ENCODE measurements at regions not wholly inside any gene's neighbourhood (a gene's known extent, or its start where the extent isn't known, plus 50 kb on each side); places are given as distances from the start of the nearest gene placed in this dataset.

DNA sequence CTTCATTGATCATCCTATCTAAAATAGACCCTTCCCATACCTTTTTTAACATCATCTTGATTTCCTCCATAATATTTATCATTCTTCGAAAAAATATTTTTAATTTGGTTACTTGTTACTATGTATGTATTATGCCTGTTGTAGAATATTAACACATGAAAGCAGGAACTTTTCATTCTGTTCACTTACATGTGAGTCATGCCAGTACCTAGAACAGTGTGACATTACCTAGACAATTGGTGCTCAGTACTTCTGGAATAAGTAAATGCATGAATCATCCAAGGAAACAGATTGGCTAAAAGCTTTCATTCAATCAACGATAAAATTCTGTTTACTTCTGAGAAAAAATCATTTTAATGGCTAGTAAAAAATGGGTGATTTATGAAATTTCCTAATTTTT lies 76.4 kb downstream of the CXXC4 start:
- Histone ChIP-seq H3K9ac (ENCODE audit: low read length) (no peak overlapping the region), H3K9me3 (ENCODE audit: control insufficient read depth, low read length) (no peaks in the 10 kb centered on the region), H3K27me3 (replicated peaks; ENCODE audit: control insufficient read depth, insufficient read depth, low read length) (no peaks in the 10 kb centered on the region), H3K4me3 (ENCODE audit: low read length) (no peak overlapping the region), H3K36me3 (ENCODE audit: control insufficient read depth, insufficient read depth, low read length, severe bottlenecking) (no peaks in the 10 kb centered on the region), H3K4me1 (ENCODE audit: control insufficient read depth, insufficient read depth, low read length) (no peaks in the 10 kb centered on the region)
- DNase-seq (ENCODE audit: low read depth), result no peak

DNA sequence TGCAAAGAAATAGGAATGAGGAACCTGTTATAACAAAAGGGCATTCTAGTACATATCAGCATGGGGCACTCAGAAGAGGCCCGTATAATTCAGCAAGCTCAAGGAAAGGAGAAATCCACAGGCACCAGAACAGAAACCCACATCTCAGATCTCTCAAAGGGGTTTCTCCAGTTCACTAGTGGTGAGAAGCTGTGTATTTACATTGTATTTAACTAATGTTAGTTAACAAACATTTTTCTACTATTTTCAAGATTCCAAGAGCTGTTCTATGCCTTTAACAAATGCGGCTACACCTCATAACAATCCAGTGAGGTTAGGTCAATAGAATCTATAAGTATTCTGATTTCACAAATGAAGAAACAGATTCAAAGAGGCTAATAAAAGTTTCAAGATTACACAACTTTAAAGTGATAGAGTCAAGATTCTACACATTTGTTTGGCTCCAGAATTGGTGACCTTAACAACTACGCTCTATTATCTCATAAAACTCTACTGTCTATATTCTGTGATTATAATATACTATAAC lies 77.3 kb downstream of the CXXC4 start:
- Histone ChIP-seq H3K4me1 (ENCODE audit: control insufficient read depth, insufficient read depth, low read length) (no peaks in the 10 kb centered on the region), H3K9ac (ENCODE audit: low read length) (no peak overlapping the region), H3K4me3 (ENCODE audit: low read length) (no peak overlapping the region), H3K27me3 (replicated peaks; ENCODE audit: control insufficient read depth, insufficient read depth, low read length) (no peaks in the 10 kb centered on the region), H3K9me3 (ENCODE audit: control insufficient read depth, low read length) (no peaks in the 10 kb centered on the region), H3K36me3 (ENCODE audit: control insufficient read depth, insufficient read depth, low read length, severe bottlenecking) (no peaks in the 10 kb centered on the region)
- no peak for DNase-seq (ENCODE audit: low read depth)

DNA sequence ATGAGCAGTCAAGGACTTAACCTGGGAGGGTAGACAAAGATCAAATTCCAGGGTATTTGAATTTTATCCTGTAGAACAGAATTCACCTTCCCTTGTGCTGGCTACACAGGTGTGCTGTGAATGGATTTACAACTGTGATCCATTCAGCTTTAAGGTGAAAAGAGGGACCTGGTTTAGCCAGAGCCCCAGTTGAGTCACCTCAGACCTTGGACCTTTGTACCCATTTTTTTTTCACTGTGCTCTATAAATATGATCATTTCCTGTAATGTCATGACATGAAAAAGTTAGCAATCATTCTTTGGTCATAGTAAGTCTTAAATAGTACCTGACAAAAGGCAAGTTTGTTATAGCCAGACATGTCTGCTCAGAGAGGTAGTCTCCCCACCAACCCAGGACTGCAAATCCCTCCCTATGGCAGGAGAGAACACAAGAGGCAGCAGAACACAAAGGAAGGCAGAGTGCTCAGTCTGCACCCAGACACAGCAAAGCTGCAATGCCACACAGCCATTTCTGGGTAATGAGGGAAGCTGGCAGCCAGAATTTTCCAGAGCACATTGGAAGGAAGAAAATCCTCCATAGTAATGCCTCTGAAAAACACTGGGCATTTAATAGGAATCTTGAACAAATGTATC lies 77.9 kb downstream of the CXXC4 start:
- Histone ChIP-seq H3K27me3 (replicated peaks; ENCODE audit: control insufficient read depth, insufficient read depth, low read length) (no peaks in the 10 kb centered on the region), H3K4me1 (ENCODE audit: control insufficient read depth, insufficient read depth, low read length) (no peaks in the 10 kb centered on the region), H3K9me3 (ENCODE audit: control insufficient read depth, low read length) (no peaks in the 10 kb centered on the region), H3K36me3 (ENCODE audit: control insufficient read depth, insufficient read depth, low read length, severe bottlenecking) (no peaks in the 10 kb centered on the region), H3K4me3 (ENCODE audit: low read length) (no peak overlapping the region), H3K9ac (ENCODE audit: low read length) (no peak overlapping the region)
- no peak for DNase-seq (ENCODE audit: low read depth)

DNA sequence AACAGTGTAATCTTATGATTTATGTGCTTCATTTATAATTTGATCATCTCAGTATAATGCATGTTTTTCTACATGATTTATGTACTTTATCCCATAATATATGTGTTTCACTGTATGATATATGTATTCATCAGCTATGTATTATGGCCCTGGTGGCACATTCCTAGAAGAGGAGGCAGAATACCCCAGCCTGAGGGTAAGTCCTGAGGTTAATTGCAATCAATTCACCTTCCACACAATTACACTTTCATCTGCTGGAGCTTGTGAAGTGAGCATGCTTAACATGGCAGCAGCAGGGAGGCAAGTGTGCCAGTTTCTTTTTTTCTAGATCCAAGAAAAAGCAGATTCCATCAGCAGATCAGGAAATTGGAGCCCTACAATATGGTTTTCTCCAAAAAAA lies 81.2 kb downstream of the CXXC4 start:
- DNase-seq (ENCODE audit: low read depth), result no peak
- H3K9ac ChIP-seq (ENCODE audit: low read length), result no peak overlapping the region
- H3K27me3 ChIP-seq (replicated peaks; ENCODE audit: control insufficient read depth, insufficient read depth, low read length), result no peaks in the 10 kb centered on the region
- no peaks in the 10 kb centered on the region for H3K4me1 ChIP-seq (ENCODE audit: control insufficient read depth, insufficient read depth, low read length)
- H3K4me3 ChIP-seq (ENCODE audit: low read length), result no peak overlapping the region
- H3K9me3 ChIP-seq (ENCODE audit: control insufficient read depth, low read length), result no peaks in the 10 kb centered on the region
- H3K36me3 ChIP-seq (ENCODE audit: control insufficient read depth, insufficient read depth, low read length, severe bottlenecking), result no peaks in the 10 kb centered on the region

DNA sequence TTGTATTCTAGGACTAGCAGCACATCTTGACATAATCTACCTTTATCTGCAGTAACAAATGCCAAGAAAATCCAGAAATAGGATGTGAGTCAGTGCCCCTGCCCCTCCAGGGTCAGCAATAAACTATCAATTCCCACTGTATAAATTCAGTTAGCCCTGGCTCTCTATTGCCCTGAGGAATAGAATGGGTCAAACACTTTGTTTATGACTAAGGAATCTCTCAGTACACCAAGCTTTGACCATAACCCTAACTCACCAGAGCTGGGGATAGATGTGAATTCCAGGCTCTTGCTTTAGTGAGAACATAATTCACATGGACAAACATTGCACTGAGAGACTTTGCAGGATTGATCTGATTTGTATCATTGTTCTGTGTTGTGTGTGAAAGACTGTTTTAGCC lies 82.3 kb downstream of the CXXC4 start:
- H3K4me3 ChIP-seq (ENCODE audit: low read length), result no peak overlapping the region
- no peaks in the 10 kb centered on the region for H3K4me1 ChIP-seq (ENCODE audit: control insufficient read depth, insufficient read depth, low read length)
- no peak overlapping the region for H3K9ac ChIP-seq (ENCODE audit: low read length)
- DNase-seq (ENCODE audit: low read depth), result no peak
- H3K36me3 ChIP-seq (ENCODE audit: control insufficient read depth, insufficient read depth, low read length, severe bottlenecking), result no peaks in the 10 kb centered on the region
- no peaks in the 10 kb centered on the region for H3K9me3 ChIP-seq (ENCODE audit: control insufficient read depth, low read length)
- H3K27me3 ChIP-seq (replicated peaks; ENCODE audit: control insufficient read depth, insufficient read depth, low read length), result no peaks in the 10 kb centered on the region

DNA sequence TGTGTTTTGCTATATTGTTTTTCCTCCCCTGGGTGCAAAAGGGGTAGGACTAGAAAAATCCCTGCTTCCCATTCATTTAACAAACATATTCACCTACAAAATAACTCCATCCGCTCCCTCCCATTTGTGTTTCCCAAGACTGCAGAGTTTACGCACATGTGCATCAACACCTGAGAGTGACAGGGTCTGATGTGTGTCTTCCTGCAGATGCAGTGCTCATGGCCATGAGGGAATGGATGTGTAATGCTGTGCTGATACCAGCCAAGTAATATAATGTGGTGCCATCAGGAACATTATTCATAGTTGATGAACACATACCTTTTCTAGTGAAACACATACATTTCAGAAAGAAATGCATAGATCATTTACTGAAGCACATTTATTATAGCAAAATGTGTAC lies 83.2 kb downstream of the CXXC4 start:
- H3K36me3 ChIP-seq (ENCODE audit: control insufficient read depth, insufficient read depth, low read length, severe bottlenecking), result no peaks in the 10 kb centered on the region
- H3K4me1 ChIP-seq (ENCODE audit: control insufficient read depth, insufficient read depth, low read length), result no peaks in the 10 kb centered on the region
- no peaks in the 10 kb centered on the region for H3K27me3 ChIP-seq (replicated peaks; ENCODE audit: control insufficient read depth, insufficient read depth, low read length)
- DNase-seq (ENCODE audit: low read depth), result no peak
- no peak overlapping the region for H3K9ac ChIP-seq (ENCODE audit: low read length)
- H3K4me3 ChIP-seq (ENCODE audit: low read length), result no peak overlapping the region
- no peaks in the 10 kb centered on the region for H3K9me3 ChIP-seq (ENCODE audit: control insufficient read depth, low read length)

DNA sequence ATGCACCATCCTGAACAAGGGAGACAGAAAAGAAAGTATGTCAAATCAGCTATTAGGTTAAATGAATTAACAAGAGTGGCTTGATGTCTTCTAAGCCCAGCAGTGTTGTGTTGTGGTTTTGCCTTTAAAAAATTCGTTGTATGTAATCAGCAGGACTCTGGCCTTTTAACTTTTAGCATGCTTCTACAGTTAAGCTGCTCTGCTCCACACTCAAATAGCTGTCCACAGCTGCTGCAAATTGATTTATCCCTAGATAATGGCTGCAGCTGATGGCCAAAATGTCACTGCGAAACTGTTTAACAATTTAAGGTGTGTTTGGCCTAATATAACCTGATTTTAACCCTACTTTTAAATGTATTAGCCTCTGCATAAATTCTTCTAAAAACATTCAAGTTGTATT lies 85.8 kb downstream of the CXXC4 start:
- Histone ChIP-seq H3K9ac (ENCODE audit: low read length) (no peak overlapping the region), H3K4me1 (ENCODE audit: control insufficient read depth, insufficient read depth, low read length) (no peaks in the 10 kb centered on the region), H3K27me3 (replicated peaks; ENCODE audit: control insufficient read depth, insufficient read depth, low read length) (no peaks in the 10 kb centered on the region), H3K36me3 (ENCODE audit: control insufficient read depth, insufficient read depth, low read length, severe bottlenecking) (no peaks in the 10 kb centered on the region), H3K9me3 (ENCODE audit: control insufficient read depth, low read length) (no peaks in the 10 kb centered on the region), H3K4me3 (ENCODE audit: low read length) (no peak overlapping the region)
- no peak for DNase-seq (ENCODE audit: low read depth)

DNA sequence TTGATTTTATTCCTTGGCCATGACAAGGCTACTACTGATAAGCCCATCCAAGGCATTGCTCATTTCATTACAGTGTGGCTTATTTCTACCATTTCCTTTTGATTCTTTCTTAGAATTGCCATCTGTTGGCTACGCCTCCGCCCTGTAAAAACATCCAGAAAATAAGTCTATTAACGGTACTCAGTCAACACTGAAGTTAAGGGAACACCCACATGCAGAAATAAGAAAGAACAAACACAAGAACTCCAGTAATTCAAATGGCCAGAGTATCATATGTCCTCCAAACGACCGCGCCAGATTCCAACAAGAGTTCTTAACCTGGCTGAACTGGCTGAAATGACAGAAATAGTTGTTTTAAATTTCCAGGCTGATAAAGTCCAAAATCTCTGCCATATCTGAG lies 90.3 kb downstream of the CXXC4 start:
- Histone ChIP-seq H3K9ac (ENCODE audit: low read length) (no peak overlapping the region), H3K4me3 (ENCODE audit: low read length) (no peak overlapping the region), H3K27me3 (replicated peaks; ENCODE audit: control insufficient read depth, insufficient read depth, low read length) (no peaks in the 10 kb centered on the region), H3K9me3 (ENCODE audit: control insufficient read depth, low read length) (peaks cover 8% of the 10 kb centered on the region), H3K4me1 (ENCODE audit: control insufficient read depth, insufficient read depth, low read length) (no peaks in the 10 kb centered on the region), H3K36me3 (ENCODE audit: control insufficient read depth, insufficient read depth, low read length, severe bottlenecking) (no peaks in the 10 kb centered on the region)
- DNase-seq (ENCODE audit: low read depth), result no peak

DNA sequence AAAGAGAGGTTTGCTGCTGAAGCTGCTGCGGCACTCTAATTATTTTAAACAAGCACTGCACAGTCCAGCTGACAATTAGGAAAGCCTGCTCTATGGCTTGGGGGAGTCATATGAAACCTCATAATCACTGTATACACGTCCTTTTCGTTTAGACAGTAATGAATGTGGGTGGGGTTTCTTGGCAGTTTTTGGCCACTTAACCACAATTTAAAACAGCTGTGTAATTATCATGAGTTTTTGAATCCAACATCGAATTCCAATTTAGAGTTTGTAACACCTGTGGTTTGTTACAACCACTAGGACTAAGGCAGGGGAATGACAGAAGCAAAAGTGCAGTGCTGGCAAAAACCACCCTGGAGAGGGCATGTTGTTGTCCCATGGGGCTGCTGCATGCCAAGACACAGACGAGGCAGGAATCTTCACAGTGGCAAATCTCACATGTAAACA lies 99.5 kb downstream of the CXXC4 start:
- Histone ChIP-seq H3K27me3 (replicated peaks; ENCODE audit: control insufficient read depth, insufficient read depth, low read length) (peaks cover 5% of the 10 kb centered on the region), H3K4me3 (ENCODE audit: low read length) (no peak overlapping the region), H3K36me3 (ENCODE audit: control insufficient read depth, insufficient read depth, low read length, severe bottlenecking) (no peaks in the 10 kb centered on the region), H3K9me3 (ENCODE audit: control insufficient read depth, low read length) (no peaks in the 10 kb centered on the region), H3K9ac (ENCODE audit: low read length) (no peak overlapping the region), H3K4me1 (ENCODE audit: control insufficient read depth, insufficient read depth, low read length) (peaks cover 3% of the 10 kb centered on the region)
- no peak for DNase-seq (ENCODE audit: low read depth)

DNA sequence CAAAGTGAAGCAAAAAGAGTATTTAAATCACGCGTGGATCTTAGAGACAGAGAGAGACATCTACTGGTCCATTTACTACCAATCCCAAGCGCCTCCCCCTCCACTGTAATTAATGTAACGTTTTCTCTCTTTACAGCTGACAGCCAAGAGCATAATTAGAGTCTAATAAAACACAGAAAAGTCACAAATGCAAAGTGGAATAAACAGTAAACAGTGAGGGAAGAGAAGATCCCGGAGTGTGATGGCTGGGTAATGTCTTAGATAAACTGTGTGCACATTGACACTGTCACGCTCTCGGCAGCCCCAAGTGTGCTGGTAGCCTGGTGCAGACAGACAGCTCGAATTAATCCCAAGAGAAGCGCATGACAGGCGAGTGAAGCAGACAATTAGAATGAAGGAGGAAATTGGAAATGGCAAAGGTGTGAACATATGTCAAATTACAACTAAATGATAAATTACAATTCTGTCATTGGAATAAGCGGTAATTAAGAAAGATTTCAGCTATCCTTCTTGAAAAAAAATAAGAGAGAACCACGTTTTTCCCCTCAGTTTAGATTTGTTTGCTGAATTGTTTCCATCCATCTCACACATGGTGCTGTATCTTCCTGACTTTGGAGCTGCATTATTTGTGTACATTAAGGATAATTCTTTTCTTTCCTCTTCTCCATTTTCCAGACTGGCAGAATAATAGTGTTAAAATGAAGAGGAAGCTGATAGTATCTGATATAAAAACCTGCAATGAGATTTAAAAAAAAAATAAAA lies 100.1 kb downstream of the CXXC4 start:
- H3K27me3 ChIP-seq (replicated peaks; ENCODE audit: control insufficient read depth, insufficient read depth, low read length), result peaks cover 5% of the 10 kb centered on the region
- peaks cover 3% of the 10 kb centered on the region for H3K4me1 ChIP-seq (ENCODE audit: control insufficient read depth, insufficient read depth, low read length)
- no peak overlapping the region for H3K9ac ChIP-seq (ENCODE audit: low read length)
- no peak overlapping the region for H3K4me3 ChIP-seq (ENCODE audit: low read length)
- no peak for DNase-seq (ENCODE audit: low read depth)
- H3K36me3 ChIP-seq (ENCODE audit: control insufficient read depth, insufficient read depth, low read length, severe bottlenecking), result no peaks in the 10 kb centered on the region
- H3K9me3 ChIP-seq (ENCODE audit: control insufficient read depth, low read length), result no peaks in the 10 kb centered on the region

DNA sequence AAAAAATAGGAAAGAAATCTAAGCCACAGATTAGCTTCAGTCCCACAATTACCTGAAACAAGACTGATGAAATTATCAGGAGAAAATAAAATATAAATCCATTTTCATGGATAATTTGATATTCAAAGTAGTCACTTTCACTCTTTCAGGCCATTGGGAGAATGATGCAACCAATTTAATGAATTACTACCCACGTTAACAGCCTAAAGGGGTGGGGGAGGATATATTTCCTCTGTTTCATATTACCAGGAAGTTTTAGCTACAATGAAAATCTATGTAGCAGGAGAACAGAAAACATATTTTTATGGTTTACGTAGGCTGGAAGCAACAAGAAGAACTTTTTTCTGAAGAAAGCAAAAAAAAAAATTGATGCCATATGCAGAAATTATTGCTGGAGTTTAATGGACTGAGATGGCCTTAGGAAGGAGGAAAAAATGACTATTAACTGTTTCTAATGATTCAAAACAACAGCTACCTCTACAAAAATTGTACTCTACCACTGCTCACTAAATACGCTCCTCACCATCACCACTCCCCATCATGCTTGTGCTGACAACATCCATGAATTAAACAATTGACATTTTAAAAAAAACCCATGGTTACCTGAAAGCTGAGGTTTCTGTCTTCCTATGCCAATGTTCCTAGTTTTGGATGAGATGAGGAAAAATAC lies 100.9 kb downstream of the CXXC4 start:
- DNase-seq (ENCODE audit: low read depth), result no peak
- Histone ChIP-seq H3K4me3 (ENCODE audit: low read length) (no peak overlapping the region), H3K9ac (ENCODE audit: low read length) (no peak overlapping the region), H3K36me3 (ENCODE audit: control insufficient read depth, insufficient read depth, low read length, severe bottlenecking) (no peaks in the 10 kb centered on the region), H3K27me3 (replicated peaks; ENCODE audit: control insufficient read depth, insufficient read depth, low read length) (peaks cover 5% of the 10 kb centered on the region), H3K4me1 (ENCODE audit: control insufficient read depth, insufficient read depth, low read length) (peaks cover 3% of the 10 kb centered on the region), H3K9me3 (ENCODE audit: control insufficient read depth, low read length) (no peaks in the 10 kb centered on the region)
